ENCODE measurements at regions not wholly inside any gene's neighbourhood (a gene's known extent, or its start where the extent isn't known, plus 50 kb on each side); places are given as distances from the start of the nearest gene placed in this dataset.

DNA sequence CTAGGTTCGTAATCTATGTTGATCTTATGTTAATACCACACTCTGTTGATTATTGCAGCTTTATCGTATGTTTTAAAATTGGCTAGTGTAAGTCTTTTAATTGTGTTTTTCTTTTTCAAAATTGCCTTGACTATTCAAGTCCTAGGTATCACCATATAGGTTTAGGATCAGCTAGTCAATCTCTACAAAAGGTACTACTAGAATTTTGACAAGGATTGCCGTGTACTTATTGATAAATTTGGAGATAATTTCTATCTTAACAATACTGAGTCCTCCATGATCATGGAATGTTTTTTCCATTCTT, 117.9 kb upstream of the PRSS3 start:
- TF ChIP-seq, protein P1, sequence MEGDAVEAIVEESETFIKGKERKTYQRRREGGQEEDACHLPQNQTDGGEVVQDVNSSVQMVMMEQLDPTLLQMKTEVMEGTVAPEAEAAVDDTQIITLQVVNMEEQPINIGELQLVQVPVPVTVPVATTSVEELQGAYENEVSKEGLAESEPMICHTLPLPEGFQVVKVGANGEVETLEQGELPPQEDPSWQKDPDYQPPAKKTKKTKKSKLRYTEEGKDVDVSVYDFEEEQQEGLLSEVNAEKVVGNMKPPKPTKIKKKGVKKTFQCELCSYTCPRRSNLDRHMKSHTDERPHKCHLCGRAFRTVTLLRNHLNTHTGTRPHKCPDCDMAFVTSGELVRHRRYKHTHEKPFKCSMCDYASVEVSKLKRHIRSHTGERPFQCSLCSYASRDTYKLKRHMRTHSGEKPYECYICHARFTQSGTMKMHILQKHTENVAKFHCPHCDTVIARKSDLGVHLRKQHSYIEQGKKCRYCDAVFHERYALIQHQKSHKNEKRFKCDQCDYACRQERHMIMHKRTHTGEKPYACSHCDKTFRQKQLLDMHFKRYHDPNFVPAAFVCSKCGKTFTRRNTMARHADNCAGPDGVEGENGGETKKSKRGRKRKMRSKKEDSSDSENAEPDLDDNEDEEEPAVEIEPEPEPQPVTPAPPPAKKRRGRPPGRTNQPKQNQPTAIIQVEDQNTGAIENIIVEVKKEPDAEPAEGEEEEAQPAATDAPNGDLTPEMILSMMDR (IDR thresholded peaks at IDR 0.05): no peak
- ChIA-PET CTCF (interaction anchor here (6.0 kb wide), 1 partner anchor 53 kb away, joined by 23 read pairs; no protein-coding TSS in a partner anchor), POLR2A (no interaction called here)
- intact Hi-C loops (cut with micrococcal nuclease): no loop called here
- ATAC-seq: no peak
- H3K27ac Mint-ChIP-seq: no peak overlapping the region
- no peaks in the 10 kb centered on the region for H3K36me3 Mint-ChIP-seq (ENCODE audit: low read depth)
- peaks cover 55% of the 10 kb centered on the region for H3K27me3 Mint-ChIP-seq
- peaks cover 5% of the 10 kb centered on the region for H3K4me1 Mint-ChIP-seq (ENCODE audit: low read depth)
- H3K4me3 Mint-ChIP-seq: peak overlapping the region; percentile 79
- DNase-seq: no peak
- H3K9me3 Mint-ChIP-seq: peaks cover 1% of the 10 kb centered on the region

DNA sequence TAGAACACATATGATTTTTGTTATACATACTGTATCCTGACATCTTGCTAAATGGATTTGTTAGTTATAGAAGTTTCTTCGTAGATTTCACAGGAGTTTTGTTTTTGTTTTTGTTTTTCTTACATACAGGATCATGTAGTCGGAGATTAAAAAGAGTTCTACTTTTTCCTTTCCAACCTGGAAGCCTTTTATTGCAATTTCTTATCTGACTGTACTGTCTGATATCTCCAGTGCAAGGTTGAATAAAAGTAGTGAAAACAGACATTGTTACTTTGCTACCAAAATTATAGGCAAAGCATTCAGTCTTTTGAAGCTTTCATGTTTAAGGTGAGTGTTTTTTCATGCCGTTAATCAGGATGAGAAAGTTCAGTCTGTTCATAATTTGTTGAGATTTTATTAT, 117.4 kb upstream of the PRSS3 start:
- Mint-ChIP-seq H3K27ac (no peak overlapping the region), H3K36me3 (ENCODE audit: low read depth) (no peaks in the 10 kb centered on the region), H3K4me3 (no peak overlapping the region), H3K9me3 (no peaks in the 10 kb centered on the region), H3K4me1 (ENCODE audit: low read depth) (peaks cover 5% of the 10 kb centered on the region), H3K27me3 (peaks cover 54% of the 10 kb centered on the region)
- intact Hi-C loops (cut with micrococcal nuclease): no loop called here
- DNase-seq: no peak
- POLR2A ChIA-PET: no interaction called here
- CTCF ChIA-PET: interaction anchor here (1.7 to 6.0 kb wide), 2 partner anchors 43 to 53 kb away, joined by 9 to 23 read pairs; no protein-coding TSS in a partner anchor
- TF ChIP-seq, protein P1 (IDR thresholded peaks at IDR 0.05): no peak
- no peak for ATAC-seq

DNA sequence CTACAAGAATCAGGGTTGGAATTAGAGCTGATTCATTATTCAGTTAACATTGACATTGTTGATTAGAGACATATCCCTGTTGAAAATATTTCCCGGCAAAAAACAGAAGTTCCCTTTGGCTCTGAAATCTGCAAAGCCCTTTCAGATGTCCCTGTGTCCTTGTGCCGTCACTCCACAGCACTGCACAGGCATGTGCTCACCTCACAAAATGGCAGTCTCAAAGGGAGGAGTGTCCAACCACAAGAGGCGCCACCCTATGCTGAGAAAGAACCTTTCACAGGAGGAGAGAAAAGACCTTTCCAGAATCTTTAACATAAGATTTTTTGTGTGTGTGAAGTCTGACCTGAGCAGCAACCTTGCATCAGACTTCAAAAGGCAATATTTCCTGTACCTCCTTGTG, 112.8 kb upstream of the PRSS3 start:
- H3K4me1 Mint-ChIP-seq (ENCODE audit: low read depth): no peaks in the 10 kb centered on the region
- H3K27me3 Mint-ChIP-seq: peaks cover 41% of the 10 kb centered on the region
- CTCF ChIA-PET: interaction anchor here (1.4 to 6.0 kb wide), 2 partner anchors 40 to 58 kb away, joined by 3 to 23 read pairs; no protein-coding TSS in a partner anchor

DNA sequence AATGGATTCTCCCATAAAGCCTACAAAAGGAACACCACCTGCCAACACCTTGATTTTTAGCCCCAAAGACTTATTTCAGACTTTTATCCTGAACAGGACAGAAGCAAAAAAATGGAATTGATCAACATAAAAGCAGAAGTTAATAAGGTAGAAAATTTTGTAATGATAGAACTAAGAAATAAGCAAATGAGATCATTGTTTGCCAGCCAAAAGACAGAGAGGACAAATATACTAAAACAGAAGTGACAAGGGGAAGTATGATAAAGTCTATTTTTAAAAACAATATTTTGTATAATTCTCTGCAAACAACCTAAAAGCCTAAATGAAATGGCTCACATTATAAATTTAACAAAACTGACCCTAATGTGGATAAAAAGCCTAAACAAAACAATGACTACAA, 110.5 kb upstream of the PRSS3 start:
- TF ChIP-seq, protein P1 (IDR thresholded peaks at IDR 0.05): no peak
- ATAC-seq: no peak
- no peaks in the 10 kb centered on the region for H3K4me1 Mint-ChIP-seq (ENCODE audit: low read depth)

More for the DNA sequence above, 112.8 kb upstream of the PRSS3 start:
- Mint-ChIP-seq H3K9me3 (no peaks in the 10 kb centered on the region), H3K27ac (no peak overlapping the region), H3K4me3 (no peak overlapping the region), H3K36me3 (ENCODE audit: low read depth) (no peaks in the 10 kb centered on the region)
- intact Hi-C loops (cut with micrococcal nuclease): no loop called here
- ATAC-seq (no peak), DNase-seq (no peak)
- TF ChIP-seq, protein P1 (IDR thresholded peaks at IDR 0.05): no peak
- POLR2A ChIA-PET: no interaction called here

DNA sequence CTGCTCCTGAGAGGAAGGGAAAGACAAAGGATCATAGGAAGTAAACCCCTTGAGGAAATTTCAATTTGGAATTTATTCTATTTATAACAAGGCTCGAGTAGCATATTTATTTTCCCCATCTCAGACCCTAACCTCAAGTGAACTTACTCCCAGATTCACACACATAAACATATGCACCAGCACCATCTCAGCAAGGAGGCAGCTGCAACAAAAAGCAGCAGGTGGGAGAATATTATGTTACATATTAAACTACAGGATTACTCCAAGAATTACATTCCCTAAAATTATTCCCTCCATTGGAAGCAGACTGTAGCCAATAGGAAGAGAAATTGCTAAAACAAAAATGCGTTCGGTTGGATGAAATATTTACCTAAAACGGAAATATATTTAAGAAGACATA, 108.4 kb upstream of the PRSS3 start:
- no peaks in the 10 kb centered on the region for H3K9me3 Mint-ChIP-seq
- ChIA-PET CTCF (no interaction called here), POLR2A (no interaction called here)
- H3K4me1 Mint-ChIP-seq (ENCODE audit: low read depth): no peaks in the 10 kb centered on the region
- no peak overlapping the region for H3K4me3 Mint-ChIP-seq
- TF ChIP-seq, protein P1 (IDR thresholded peaks at IDR 0.05): no peak
- no peak for ATAC-seq
- intact Hi-C loops (cut with micrococcal nuclease): no loop called here
- H3K27me3 Mint-ChIP-seq: peaks cover 30% of the 10 kb centered on the region
- DNase-seq: no peak
- H3K27ac Mint-ChIP-seq: no peak overlapping the region
- H3K36me3 Mint-ChIP-seq (ENCODE audit: low read depth): no peaks in the 10 kb centered on the region

More for the DNA sequence above, 110.5 kb upstream of the PRSS3 start:
- no peak for DNase-seq
- H3K36me3 Mint-ChIP-seq (ENCODE audit: low read depth): no peaks in the 10 kb centered on the region
- intact Hi-C loops (cut with micrococcal nuclease): no loop called here
- H3K9me3 Mint-ChIP-seq: no peaks in the 10 kb centered on the region
- CTCF ChIA-PET: no interaction called here
- POLR2A ChIA-PET: no interaction called here
- H3K4me3 Mint-ChIP-seq: no peak overlapping the region
- peaks cover 35% of the 10 kb centered on the region for H3K27me3 Mint-ChIP-seq
- no peak overlapping the region for H3K27ac Mint-ChIP-seq
